ENCODE measurements at regions not wholly inside any gene's neighbourhood (a gene's known extent, or its start where the extent isn't known, plus 50 kb on each side); places are given as distances from the start of the nearest gene placed in this dataset.

DNA sequence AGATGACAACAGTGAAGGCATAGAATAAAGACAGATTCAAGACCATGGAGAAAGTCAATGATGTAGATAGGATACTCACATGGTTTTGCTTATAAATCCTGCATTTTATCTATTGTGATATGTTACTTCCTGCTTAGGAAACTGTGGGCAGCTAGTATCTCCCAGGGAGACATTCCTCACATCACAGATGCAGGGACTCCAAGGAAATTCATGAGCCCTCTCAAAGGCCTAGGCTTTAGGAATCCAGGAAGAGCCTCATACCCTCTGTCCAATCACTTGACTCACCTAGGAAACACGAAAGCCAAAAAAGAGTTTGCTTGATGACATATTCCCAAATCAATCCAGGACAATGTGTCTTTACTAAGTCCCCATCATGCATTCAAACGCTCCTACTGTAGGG lies 247.8 kb upstream of the KLHL29 start:
- Histone ChIP-seq H3K4me1 (ENCODE audit: control insufficient read depth, low read length) (no peaks in the 10 kb centered on the region), H3K79me2 (ENCODE audit: control insufficient read depth, low read length) (no peaks in the 10 kb centered on the region), H3K9me3 (ENCODE audit: control insufficient read depth, insufficient read depth, low read length) (no peaks in the 10 kb centered on the region), H3K4me3 (ENCODE audit: low read length) (no peak overlapping the region), H3K36me3 (ENCODE audit: control insufficient read depth, low read length) (no peaks in the 10 kb centered on the region), H3F3A (ENCODE audit: control insufficient read depth, insufficient read depth) (no peaks in the 10 kb centered on the region), H3K27me3 (ENCODE audit: control insufficient read depth, low read length) (no peaks in the 10 kb centered on the region), H3K27ac (ENCODE audit: low read depth, low read length) (no peak overlapping the region), H4K20me1 (ENCODE audit: control insufficient read depth, insufficient read depth, low read depth, low read length) (no peaks in the 10 kb centered on the region), H3K4me2 (ENCODE audit: low read length) (no peak overlapping the region), H3K9me2 (replicated peaks; ENCODE audit: control insufficient read depth, low read length) (no peaks in the 10 kb centered on the region)
- TF ChIP-seq, protein P1, sequence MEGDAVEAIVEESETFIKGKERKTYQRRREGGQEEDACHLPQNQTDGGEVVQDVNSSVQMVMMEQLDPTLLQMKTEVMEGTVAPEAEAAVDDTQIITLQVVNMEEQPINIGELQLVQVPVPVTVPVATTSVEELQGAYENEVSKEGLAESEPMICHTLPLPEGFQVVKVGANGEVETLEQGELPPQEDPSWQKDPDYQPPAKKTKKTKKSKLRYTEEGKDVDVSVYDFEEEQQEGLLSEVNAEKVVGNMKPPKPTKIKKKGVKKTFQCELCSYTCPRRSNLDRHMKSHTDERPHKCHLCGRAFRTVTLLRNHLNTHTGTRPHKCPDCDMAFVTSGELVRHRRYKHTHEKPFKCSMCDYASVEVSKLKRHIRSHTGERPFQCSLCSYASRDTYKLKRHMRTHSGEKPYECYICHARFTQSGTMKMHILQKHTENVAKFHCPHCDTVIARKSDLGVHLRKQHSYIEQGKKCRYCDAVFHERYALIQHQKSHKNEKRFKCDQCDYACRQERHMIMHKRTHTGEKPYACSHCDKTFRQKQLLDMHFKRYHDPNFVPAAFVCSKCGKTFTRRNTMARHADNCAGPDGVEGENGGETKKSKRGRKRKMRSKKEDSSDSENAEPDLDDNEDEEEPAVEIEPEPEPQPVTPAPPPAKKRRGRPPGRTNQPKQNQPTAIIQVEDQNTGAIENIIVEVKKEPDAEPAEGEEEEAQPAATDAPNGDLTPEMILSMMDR (IDR thresholded peaks at IDR 0.05; ENCODE audit: low read depth, low read length, poor library complexity, severe bottlenecking), result no peak
- no peak for TF ChIP-seq EZH2phosphoT487 (IDR thresholded peaks at IDR 0.05; ENCODE audit: borderline replicate concordance, low read length)

DNA sequence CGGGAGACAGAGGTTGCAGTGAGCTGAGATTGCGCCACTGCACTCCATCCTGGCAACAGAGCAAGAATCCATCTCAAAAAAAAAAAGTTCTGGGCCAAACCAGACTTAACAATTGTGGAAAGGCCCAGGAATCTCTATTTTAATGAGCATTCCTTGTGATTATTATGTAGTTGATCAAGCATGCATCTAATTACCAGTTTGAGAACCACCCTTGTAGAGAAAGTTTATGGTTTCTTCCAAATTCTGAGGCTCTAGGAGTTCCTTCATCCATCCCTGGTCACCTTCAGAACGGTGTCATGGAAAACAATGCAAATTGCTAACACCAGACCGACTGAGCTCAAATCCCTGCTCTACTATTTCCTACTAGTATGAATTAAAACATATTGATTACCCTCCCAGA lies 246.3 kb upstream of the KLHL29 start:
- no peak overlapping the region for H3K4me3 ChIP-seq (ENCODE audit: low read length)
- no peaks in the 10 kb centered on the region for H3K4me1 ChIP-seq (ENCODE audit: control insufficient read depth, low read length)
- no peaks in the 10 kb centered on the region for H3K27me3 ChIP-seq (ENCODE audit: control insufficient read depth, low read length)
- no peak for TF ChIP-seq EZH2phosphoT487 (IDR thresholded peaks at IDR 0.05; ENCODE audit: borderline replicate concordance, low read length)
- TF ChIP-seq, protein P1 (IDR thresholded peaks at IDR 0.05; ENCODE audit: low read depth, low read length, poor library complexity, severe bottlenecking), result no peak
- H3K27ac ChIP-seq (ENCODE audit: low read depth, low read length), result no peak overlapping the region
- H3K9me2 ChIP-seq (replicated peaks; ENCODE audit: control insufficient read depth, low read length), result no peaks in the 10 kb centered on the region
- H3K79me2 ChIP-seq (ENCODE audit: control insufficient read depth, low read length), result no peaks in the 10 kb centered on the region
- H4K20me1 ChIP-seq (ENCODE audit: control insufficient read depth, insufficient read depth, low read depth, low read length), result no peaks in the 10 kb centered on the region
- H3F3A ChIP-seq (ENCODE audit: control insufficient read depth, insufficient read depth), result no peaks in the 10 kb centered on the region
- H3K4me2 ChIP-seq (ENCODE audit: low read length), result no peak overlapping the region
- H3K9me3 ChIP-seq (ENCODE audit: control insufficient read depth, insufficient read depth, low read length), result no peaks in the 10 kb centered on the region
- H3K36me3 ChIP-seq (ENCODE audit: control insufficient read depth, low read length), result no peaks in the 10 kb centered on the region

DNA sequence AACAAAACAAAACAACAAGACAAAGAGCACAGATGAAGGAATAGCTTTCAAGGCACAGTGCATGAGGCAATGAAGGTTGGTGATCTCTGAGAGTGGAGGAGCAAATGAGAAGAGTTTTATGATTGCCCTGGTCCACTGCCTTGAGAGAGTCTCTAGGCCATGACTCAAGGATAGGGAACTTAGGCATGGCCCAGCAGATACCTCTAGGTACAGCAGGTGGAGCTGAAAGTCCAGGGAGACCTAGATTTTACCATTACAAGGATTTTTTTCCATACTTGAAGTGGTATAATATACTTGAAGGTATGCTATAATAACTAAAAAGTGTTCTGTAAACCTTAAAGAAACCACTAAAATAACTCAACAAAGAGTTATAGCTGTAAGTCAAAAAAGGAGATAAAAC lies 239.5 kb upstream of the KLHL29 start:
- H3F3A ChIP-seq (ENCODE audit: control insufficient read depth, insufficient read depth), result no peaks in the 10 kb centered on the region
- H3K4me1 ChIP-seq (ENCODE audit: control insufficient read depth, low read length), result no peaks in the 10 kb centered on the region
- TF ChIP-seq, protein P1 (IDR thresholded peaks at IDR 0.05; ENCODE audit: low read depth, low read length, poor library complexity, severe bottlenecking), result no peak
- no peak for TF ChIP-seq EZH2phosphoT487 (IDR thresholded peaks at IDR 0.05; ENCODE audit: borderline replicate concordance, low read length)
- no peak overlapping the region for H3K4me2 ChIP-seq (ENCODE audit: low read length)
- no peak overlapping the region for H3K4me3 ChIP-seq (ENCODE audit: low read length)
- no peak overlapping the region for H3K27ac ChIP-seq (ENCODE audit: low read depth, low read length)
- no peaks in the 10 kb centered on the region for H4K20me1 ChIP-seq (ENCODE audit: control insufficient read depth, insufficient read depth, low read depth, low read length)
- no peaks in the 10 kb centered on the region for H3K9me3 ChIP-seq (ENCODE audit: control insufficient read depth, insufficient read depth, low read length)
- H3K36me3 ChIP-seq (ENCODE audit: control insufficient read depth, low read length), result no peaks in the 10 kb centered on the region
- H3K79me2 ChIP-seq (ENCODE audit: control insufficient read depth, low read length), result no peaks in the 10 kb centered on the region
- H3K9me2 ChIP-seq (replicated peaks; ENCODE audit: control insufficient read depth, low read length), result no peaks in the 10 kb centered on the region
- no peaks in the 10 kb centered on the region for H3K27me3 ChIP-seq (ENCODE audit: control insufficient read depth, low read length)

DNA sequence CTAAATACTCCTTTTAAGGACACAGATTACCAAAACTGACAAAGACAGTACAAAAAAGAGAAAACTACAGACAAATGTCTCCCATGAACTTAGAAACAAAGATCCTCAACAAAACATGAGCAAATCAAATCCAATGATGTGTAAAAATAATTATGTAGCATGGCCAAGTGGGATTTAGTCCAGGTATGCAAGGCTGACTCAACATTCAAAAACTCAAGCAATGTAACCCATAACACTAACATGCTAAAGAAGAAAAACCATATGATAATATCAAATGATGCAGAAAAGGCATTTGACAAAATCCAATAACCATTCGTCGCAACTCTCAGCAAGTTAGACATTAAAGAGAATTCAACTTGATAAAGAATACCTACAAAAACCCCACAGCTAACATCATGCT lies 239.0 kb upstream of the KLHL29 start:
- no peak for TF ChIP-seq EZH2phosphoT487 (IDR thresholded peaks at IDR 0.05; ENCODE audit: borderline replicate concordance, low read length)
- TF ChIP-seq, protein P1 (IDR thresholded peaks at IDR 0.05; ENCODE audit: low read depth, low read length, poor library complexity, severe bottlenecking), result no peak
- Histone ChIP-seq H3K4me2 (ENCODE audit: low read length) (no peak overlapping the region), H3K36me3 (ENCODE audit: control insufficient read depth, low read length) (no peaks in the 10 kb centered on the region), H3K9me2 (replicated peaks; ENCODE audit: control insufficient read depth, low read length) (no peaks in the 10 kb centered on the region), H3K27ac (ENCODE audit: low read depth, low read length) (no peak overlapping the region), H3K79me2 (ENCODE audit: control insufficient read depth, low read length) (no peaks in the 10 kb centered on the region), H3K4me3 (ENCODE audit: low read length) (no peak overlapping the region), H3K9me3 (ENCODE audit: control insufficient read depth, insufficient read depth, low read length) (no peaks in the 10 kb centered on the region), H3K27me3 (ENCODE audit: control insufficient read depth, low read length) (no peaks in the 10 kb centered on the region), H3K4me1 (ENCODE audit: control insufficient read depth, low read length) (no peaks in the 10 kb centered on the region), H4K20me1 (ENCODE audit: control insufficient read depth, insufficient read depth, low read depth, low read length) (no peaks in the 10 kb centered on the region), H3F3A (ENCODE audit: control insufficient read depth, insufficient read depth) (no peaks in the 10 kb centered on the region)
